Caco-2 (cell line): ENCODE measurements at regions not wholly inside any gene's neighbourhood (a gene's known extent, or its start where the extent isn't known, plus 50 kb on each side); places are given as distances from the start of the nearest gene placed in this dataset.

Experiments used
- BruUV-seq: library from RNA; stranded (reverse); fragments of 400-500 nt; replicated peaks from 2 replicates; lab custom pipeline; 2021; lab: Mats Ljungman, UMichigan
- CTCF ChIA-PET: fragments of 300-600 bp; sonication (Branson Sonifier 250); formaldehyde crosslinking; loops from one replicate; lab custom pipeline; 2022; ENCODE audit warnings: antibody characterized with exemption; lab: Charles Lee
- POLR2A ChIA-PET: fragments of 300-600 bp; sonication (Branson Sonifier 250); formaldehyde crosslinking; loops from one replicate; lab custom pipeline; 2022; ENCODE audit warnings: antibody characterized with exemption; lab: Charles Lee
- DNase-seq, 2 experiments: peaks; one replicate each; pipeline versions ENCODE4 v3.0.0 to v3.0.0-alpha.2; 2020 to 2022
- H3K27me3 ChIP-seq: replicated peaks from 2 replicates; pipeline ENCODE4 v1.6.0; 2011; ENCODE audit warnings: low read length; ENCODE audit not compliant: control insufficient read depth, insufficient read depth
- H3K36me3 ChIP-seq: 2 replicates; pipeline ENCODE4 v1.5.1; 2011; ENCODE audit warnings: low read length; ENCODE audit not compliant: control insufficient read depth, insufficient read depth
- H3K4me1 ChIP-seq: fragments of 250-450 bp; sonication (Bioruptor Pico); 2 replicates; pipeline ENCODE4 v1.5.1; 2020; ENCODE audit warnings: mild to moderate bottlenecking
- H3K4me3 ChIP-seq: 2 replicates; pipeline ENCODE4 v1.5.1; 2011; ENCODE audit warnings: low read depth, mild to moderate bottlenecking, control low read depth, low read length
- H3K9me3 ChIP-seq: fragments of 250-450 bp; sonication (Bioruptor Pico); 2 replicates; pipeline ENCODE4 v1.5.1; 2020; ENCODE audit warnings: mild to moderate bottlenecking, moderate library complexity
- H3K27ac Mint-ChIP-seq: one replicate; pipeline ENCODE4 v1.8.0; 2022; ENCODE audit warnings: mixed read lengths; ENCODE audit not compliant: unreplicated experiment
- H3K27me3 Mint-ChIP-seq: one replicate; pipeline ENCODE4 v1.8.0; 2022; ENCODE audit warnings: mixed read lengths; ENCODE audit not compliant: insufficient read depth, unreplicated experiment
- H3K36me3 Mint-ChIP-seq: one replicate; pipeline ENCODE4 v1.8.0; 2022; ENCODE audit warnings: mild to moderate bottlenecking, mixed read lengths; ENCODE audit not compliant: insufficient read depth, unreplicated experiment
- H3K4me1 Mint-ChIP-seq: one replicate; pipeline ENCODE4 v1.8.0; 2022; ENCODE audit warnings: low read depth, mixed read lengths; ENCODE audit not compliant: unreplicated experiment
- H3K4me3 Mint-ChIP-seq: one replicate; pipeline ENCODE4 v1.8.0; 2022; ENCODE audit warnings: mild to moderate bottlenecking, moderate library complexity, mixed read lengths; ENCODE audit not compliant: unreplicated experiment
- H3K9me3 Mint-ChIP-seq: one replicate; pipeline ENCODE4 v1.8.0; 2022; ENCODE audit warnings: mixed read lengths; ENCODE audit not compliant: unreplicated experiment
- intact Hi-C: fragments of 100-400 bp; cut with micrococcal nuclease; formaldehyde crosslinking; loops from one replicate; pipeline ENCODE4 v1.10.0; 2022; ENCODE audit not compliant: unreplicated experiment
- TF ChIP-seq, protein P1 (sequence below), 2 experiments: fragments of 200-600 bp in 1 of 2; IDR thresholded peaks; 1 replicate in 1 of 2; 2 replicates in 1 of 2; pipeline versions ENCODE4 v1.5.1 to v1.8.0; 2011 to 2022; ENCODE audit warnings: antibody characterized with exemption in 1 of 2, control low read depth in 1 of 2, inconsistent platforms in 1 of 2, low read depth in 1 of 2, low read length in 1 of 2, mild to moderate bottlenecking in 1 of 2, moderate library complexity in 1 of 2; ENCODE audit not compliant: insufficient read depth in 1 of 2, severe bottlenecking in 1 of 2, unreplicated experiment in 1 of 2

DNA sequence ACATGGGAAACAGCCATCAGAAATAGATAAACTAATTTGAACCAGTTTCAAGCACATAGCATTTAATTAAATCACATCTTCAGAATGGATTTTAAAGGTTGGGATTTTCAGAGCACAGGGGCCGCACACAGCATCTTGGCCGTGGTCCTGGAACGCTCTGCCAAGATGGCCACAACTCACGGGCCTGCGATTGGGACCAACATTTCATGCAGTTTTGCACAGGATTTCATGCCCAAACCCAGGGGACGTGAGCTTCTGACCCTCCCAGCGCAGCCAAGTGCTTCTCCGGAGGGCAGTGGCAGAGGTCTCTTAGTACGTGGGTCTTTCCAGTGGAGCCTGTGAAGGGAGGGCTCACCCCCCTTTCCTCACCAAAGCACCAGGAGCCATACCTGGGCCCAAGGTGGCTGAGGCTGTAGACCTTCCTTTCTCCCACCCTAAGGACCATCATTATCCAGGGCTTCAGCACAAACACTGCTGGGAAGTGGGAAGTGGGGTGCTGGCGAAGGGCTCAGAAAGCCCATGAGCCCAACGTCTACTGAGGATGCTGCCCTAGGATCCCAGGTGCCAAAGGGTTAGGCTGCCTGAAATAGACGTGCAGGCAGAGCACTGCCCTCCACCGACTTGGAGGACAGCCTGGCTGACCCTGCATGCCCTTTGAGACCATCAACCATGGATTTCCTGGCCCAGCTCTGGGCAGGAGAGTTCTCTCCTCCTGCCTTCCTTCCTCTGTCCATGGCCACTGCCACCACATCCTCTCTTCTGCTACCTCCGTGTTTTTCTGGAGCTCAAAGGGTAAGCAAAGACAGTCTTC, 611.2 kb upstream of the MGMT start:
- H3K9me3 ChIP-seq, result no peaks in the 10 kb centered on the region
- no peaks in the 10 kb centered on the region for H3K36me3 Mint-ChIP-seq
- TF ChIP-seq, protein P1, sequence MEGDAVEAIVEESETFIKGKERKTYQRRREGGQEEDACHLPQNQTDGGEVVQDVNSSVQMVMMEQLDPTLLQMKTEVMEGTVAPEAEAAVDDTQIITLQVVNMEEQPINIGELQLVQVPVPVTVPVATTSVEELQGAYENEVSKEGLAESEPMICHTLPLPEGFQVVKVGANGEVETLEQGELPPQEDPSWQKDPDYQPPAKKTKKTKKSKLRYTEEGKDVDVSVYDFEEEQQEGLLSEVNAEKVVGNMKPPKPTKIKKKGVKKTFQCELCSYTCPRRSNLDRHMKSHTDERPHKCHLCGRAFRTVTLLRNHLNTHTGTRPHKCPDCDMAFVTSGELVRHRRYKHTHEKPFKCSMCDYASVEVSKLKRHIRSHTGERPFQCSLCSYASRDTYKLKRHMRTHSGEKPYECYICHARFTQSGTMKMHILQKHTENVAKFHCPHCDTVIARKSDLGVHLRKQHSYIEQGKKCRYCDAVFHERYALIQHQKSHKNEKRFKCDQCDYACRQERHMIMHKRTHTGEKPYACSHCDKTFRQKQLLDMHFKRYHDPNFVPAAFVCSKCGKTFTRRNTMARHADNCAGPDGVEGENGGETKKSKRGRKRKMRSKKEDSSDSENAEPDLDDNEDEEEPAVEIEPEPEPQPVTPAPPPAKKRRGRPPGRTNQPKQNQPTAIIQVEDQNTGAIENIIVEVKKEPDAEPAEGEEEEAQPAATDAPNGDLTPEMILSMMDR (IDR thresholded peaks at IDR 0.05; ENCODE audit: insufficient read depth in 1 of 2, low read depth in 1 of 2, low read length in 1 of 2, severe bottlenecking in 1 of 2, unreplicated experiment in 1 of 2), result no peak
- no peak for DNase-seq
- no peaks in the 10 kb centered on the region; the same call in 1 of the 2 replicates for H3K27me3 ChIP-seq
- H3K36me3 ChIP-seq, result no peaks in the 10 kb centered on the region
- H3K4me3 ChIP-seq, result no peak overlapping the region
- no peak overlapping the region for H3K4me3 Mint-ChIP-seq
- peaks cover 14% of the 10 kb centered on the region for H3K27me3 Mint-ChIP-seq
- intact Hi-C loops, result no loop called here
- BruUV-seq, result no TSS peak
- CTCF ChIA-PET, result no interaction called here
- H3K9me3 Mint-ChIP-seq, result no peaks in the 10 kb centered on the region
- POLR2A ChIA-PET, result no interaction called here
- H3K4me1 Mint-ChIP-seq, result peaks cover 6% of the 10 kb centered on the region
- no peaks in the 10 kb centered on the region for H3K4me1 ChIP-seq
- H3K27ac Mint-ChIP-seq, result no peak overlapping the region

DNA sequence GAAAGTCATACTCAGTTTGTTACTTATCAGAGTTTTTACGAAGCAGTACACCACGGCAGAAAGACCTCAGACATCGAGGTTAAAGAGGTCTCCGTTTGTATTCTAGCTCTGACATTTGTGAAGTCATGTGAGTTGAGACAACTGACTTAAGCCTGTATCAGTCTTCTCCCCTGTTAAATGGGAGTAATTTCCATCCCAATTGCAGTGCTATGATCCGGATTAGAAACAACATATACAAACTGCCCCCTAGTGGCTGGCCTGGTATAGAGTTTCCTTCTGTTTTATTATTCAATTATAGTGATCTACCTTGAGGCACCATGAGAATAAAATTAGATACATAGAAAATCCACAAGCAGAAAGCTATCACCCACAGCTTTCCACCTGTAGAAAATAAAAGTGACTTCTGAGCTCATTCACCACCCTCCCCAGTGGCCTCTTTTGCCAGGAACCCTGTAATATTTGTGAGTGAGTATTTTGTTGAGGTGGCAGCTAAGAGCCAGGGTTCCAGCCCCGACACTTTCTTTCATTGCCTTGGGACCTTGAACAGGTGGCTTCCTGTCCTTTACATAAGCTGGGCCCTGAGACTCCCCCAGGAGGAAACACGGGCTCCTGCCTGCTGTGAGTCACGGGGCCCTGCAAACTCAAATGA, 607.2 kb upstream of the MGMT start:
- H3K4me3 Mint-ChIP-seq, result no peak overlapping the region
- TF ChIP-seq, protein P1 (IDR thresholded peaks at IDR 0.05; ENCODE audit: insufficient read depth in 1 of 2, low read depth in 1 of 2, low read length in 1 of 2, severe bottlenecking in 1 of 2, unreplicated experiment in 1 of 2), result peak; percentile 47 to 55
- no peak overlapping the region for H3K27ac Mint-ChIP-seq
- CTCF ChIA-PET, result no interaction called here
- H3K27me3 Mint-ChIP-seq, result peaks cover 22% of the 10 kb centered on the region
- POLR2A ChIA-PET, result no interaction called here
- H3K4me3 ChIP-seq, result no peak overlapping the region
- no peaks in the 10 kb centered on the region for H3K36me3 Mint-ChIP-seq
- H3K9me3 ChIP-seq, result no peaks in the 10 kb centered on the region
- peak in 1 of 2 experiments; percentile 28 for DNase-seq
- H3K4me1 ChIP-seq, result no peaks in the 10 kb centered on the region
- no peaks in the 10 kb centered on the region for H3K27me3 ChIP-seq
- no peaks in the 10 kb centered on the region for H3K36me3 ChIP-seq
- BruUV-seq, result no TSS peak
- peaks cover 3% of the 10 kb centered on the region for H3K4me1 Mint-ChIP-seq
- intact Hi-C loops, result loop anchor here (10.0 kb wide), 1 partner anchor 595 kb away; no protein-coding TSS in a partner anchor
- no peaks in the 10 kb centered on the region for H3K9me3 Mint-ChIP-seq

DNA sequence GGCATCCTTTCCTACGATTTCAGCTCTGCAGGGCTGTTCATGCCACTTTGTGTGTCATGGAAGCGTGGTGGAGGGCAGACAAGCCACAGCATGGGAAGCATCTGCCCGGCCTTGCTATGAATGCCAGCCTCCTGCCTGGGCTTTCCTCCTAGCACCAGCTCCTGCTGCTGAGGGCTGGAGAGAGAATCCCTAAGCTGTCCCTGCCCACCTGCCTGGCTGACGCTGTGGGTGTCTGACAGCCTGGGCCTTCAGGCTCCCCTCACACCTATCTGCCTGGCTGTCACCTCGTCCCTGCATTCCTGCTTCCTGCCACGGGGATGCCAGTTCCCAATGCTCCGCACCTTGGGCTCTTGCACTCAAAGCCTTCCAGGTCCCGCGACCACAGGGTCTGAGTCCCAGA, 606.5 kb upstream of the MGMT start:
- no peaks in the 10 kb centered on the region for H3K9me3 ChIP-seq
- no peak overlapping the region for H3K27ac Mint-ChIP-seq
- no peaks in the 10 kb centered on the region for H3K4me1 ChIP-seq
- H3K36me3 ChIP-seq, result no peaks in the 10 kb centered on the region
- TF ChIP-seq, protein P1 (IDR thresholded peaks at IDR 0.05; ENCODE audit: insufficient read depth in 1 of 2, low read depth in 1 of 2, low read length in 1 of 2, severe bottlenecking in 1 of 2, unreplicated experiment in 1 of 2), result no peak
- H3K36me3 Mint-ChIP-seq, result no peaks in the 10 kb centered on the region
- H3K27me3 ChIP-seq, result no peaks in the 10 kb centered on the region
- no TSS peak for BruUV-seq
- DNase-seq, result no peak
- ChIA-PET CTCF (no interaction called here), POLR2A (no interaction called here)
- no peak overlapping the region for H3K4me3 Mint-ChIP-seq
- intact Hi-C loops, result loop anchor here (10.0 kb wide), 1 partner anchor 596 kb away; no protein-coding TSS in a partner anchor
- H3K4me1 Mint-ChIP-seq, result no peaks in the 10 kb centered on the region
- no peak overlapping the region for H3K4me3 ChIP-seq
- no peaks in the 10 kb centered on the region for H3K9me3 Mint-ChIP-seq
- H3K27me3 Mint-ChIP-seq, result peaks cover 20% of the 10 kb centered on the region
